ENCODE measurements at regions not wholly inside any gene's neighbourhood (a gene's known extent, or its start where the extent isn't known, plus 50 kb on each side); places are given as distances from the start of the nearest gene placed in this dataset.

DNA sequence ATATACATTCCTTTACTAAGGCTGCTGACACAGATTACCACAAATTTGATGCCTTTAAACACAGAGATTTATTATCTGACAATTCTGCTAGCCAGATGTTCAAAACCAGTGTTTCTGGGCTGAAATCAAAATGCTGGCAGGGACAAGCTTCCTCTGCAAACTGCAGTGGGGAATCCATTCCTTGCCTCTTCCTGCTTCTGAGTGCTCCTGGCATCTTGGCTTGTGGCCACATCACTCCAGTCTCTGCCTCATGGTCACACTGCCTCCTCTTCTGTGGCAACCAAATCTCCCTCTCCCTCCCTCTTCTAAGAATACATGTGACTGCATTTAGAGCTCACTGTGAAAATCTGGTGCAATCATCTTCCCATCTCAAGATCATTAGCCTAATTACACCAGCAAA lies 235.7 kb downstream of the TTC8 start:
- TF ChIP-seq, protein P1, sequence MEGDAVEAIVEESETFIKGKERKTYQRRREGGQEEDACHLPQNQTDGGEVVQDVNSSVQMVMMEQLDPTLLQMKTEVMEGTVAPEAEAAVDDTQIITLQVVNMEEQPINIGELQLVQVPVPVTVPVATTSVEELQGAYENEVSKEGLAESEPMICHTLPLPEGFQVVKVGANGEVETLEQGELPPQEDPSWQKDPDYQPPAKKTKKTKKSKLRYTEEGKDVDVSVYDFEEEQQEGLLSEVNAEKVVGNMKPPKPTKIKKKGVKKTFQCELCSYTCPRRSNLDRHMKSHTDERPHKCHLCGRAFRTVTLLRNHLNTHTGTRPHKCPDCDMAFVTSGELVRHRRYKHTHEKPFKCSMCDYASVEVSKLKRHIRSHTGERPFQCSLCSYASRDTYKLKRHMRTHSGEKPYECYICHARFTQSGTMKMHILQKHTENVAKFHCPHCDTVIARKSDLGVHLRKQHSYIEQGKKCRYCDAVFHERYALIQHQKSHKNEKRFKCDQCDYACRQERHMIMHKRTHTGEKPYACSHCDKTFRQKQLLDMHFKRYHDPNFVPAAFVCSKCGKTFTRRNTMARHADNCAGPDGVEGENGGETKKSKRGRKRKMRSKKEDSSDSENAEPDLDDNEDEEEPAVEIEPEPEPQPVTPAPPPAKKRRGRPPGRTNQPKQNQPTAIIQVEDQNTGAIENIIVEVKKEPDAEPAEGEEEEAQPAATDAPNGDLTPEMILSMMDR (IDR thresholded peaks at IDR 0.05) = no peak
- no peak for TF ChIP-seq POLR2A (IDR thresholded peaks at IDR 0.05)

All from body of pancreas (tissue), 4 donors.